ENCODE measurements at regions not wholly inside any gene's neighbourhood (a gene's known extent, or its start where the extent isn't known, plus 50 kb on each side); places are given as distances from the start of the nearest gene placed in this dataset.
"Not testable (repeated sequence)": the region's sequence is repeated elsewhere in the genome, so short reads cannot be mapped to it uniquely, and the experiment has no call there.

- not testable (repeated sequence) for TF ChIP-seq PATZ1 (CRISPR knock-in tag; IDR thresholded peaks at IDR 0.05; ENCODE audit: borderline replicate concordance); RARB (CRISPR knock-in tag; IDR thresholded peaks at IDR 0.05); ESRRG (CRISPR knock-in tag; IDR thresholded peaks at IDR 0.05); TOX (CRISPR knock-in tag; IDR thresholded peaks at IDR 0.05; ENCODE audit: borderline replicate concordance); POU6F1 (CRISPR knock-in tag; IDR thresholded peaks at IDR 0.05; ENCODE audit: borderline replicate concordance, low read depth); ARNTL (CRISPR knock-in tag; IDR thresholded peaks at IDR 0.05; ENCODE audit: borderline replicate concordance, low read depth); PPARA (CRISPR knock-in tag; IDR thresholded peaks at IDR 0.05; ENCODE audit: borderline replicate concordance); ZFP3 (CRISPR knock-in tag; IDR thresholded peaks at IDR 0.05); TCF4 (CRISPR knock-in tag; IDR thresholded peaks at IDR 0.05; ENCODE audit: borderline replicate concordance)
These were observed 71.2 kb upstream of the TWIST2 start for GRCh38 chr2:238776761-238777046.
